ENCODE measurements at regions not wholly inside any gene's neighbourhood (a gene's known extent, or its start where the extent isn't known, plus 50 kb on each side); places are given as distances from the start of the nearest gene placed in this dataset.

GRCh38 chr22:48396785-48397530 lies 1430.7 kb downstream of the BRD1 start:
- H3K4me3 ChIP-seq (ENCODE audit: low read depth, low read length) = no peak overlapping the region

GRCh38 chr22:48396091-48396784 lies 1431.4 kb downstream of the BRD1 start:
- H3K4me3 ChIP-seq (ENCODE audit: low read depth, low read length) = no peak overlapping the region

- H3K4me3 ChIP-seq (ENCODE audit: low read depth, low read length) = no peak overlapping the region
Observed at GRCh38 chr22:48395201-48395600, 1432.5 kb downstream of the BRD1 start.

- H3K4me3 ChIP-seq (ENCODE audit: low read depth, low read length) = no peak overlapping the region
Observed at GRCh38 chr22:48394787-48395186, 1432.9 kb downstream of the BRD1 start.

- no peak overlapping the region for H3K4me3 ChIP-seq (ENCODE audit: low read depth, low read length)
Observed at GRCh38 chr22:48393885-48394284, 1433.8 kb downstream of the BRD1 start.

- H3K4me3 ChIP-seq (ENCODE audit: low read depth, low read length) = no peak overlapping the region
Observed at GRCh38 chr22:48393041-48393370, 1434.7 kb downstream of the BRD1 start.

- no peak overlapping the region for H3K4me3 ChIP-seq (ENCODE audit: low read depth, low read length)
Observed at GRCh38 chr22:48391820-48392219, 1435.9 kb downstream of the BRD1 start.

GRCh38 chr22:48391171-48391711 lies 1436.4 kb downstream of the BRD1 start:
- no peak overlapping the region for H3K4me3 ChIP-seq (ENCODE audit: low read depth, low read length)

GRCh38 chr22:48389916-48390315 lies 1437.8 kb downstream of the BRD1 start:
- H3K4me3 ChIP-seq (ENCODE audit: low read depth, low read length) = no peak overlapping the region

- H3K4me3 ChIP-seq (ENCODE audit: low read depth, low read length) = no peak overlapping the region
Observed at GRCh38 chr22:48382197-48382596, 1445.5 kb downstream of the BRD1 start.

- no peak overlapping the region for H3K4me3 ChIP-seq (ENCODE audit: low read depth, low read length)
Observed at GRCh38 chr22:48380016-48380665, 1447.5 kb downstream of the BRD1 start.

GRCh38 chr22:48379371-48379770 lies 1448.3 kb downstream of the BRD1 start:
- H3K4me3 ChIP-seq (ENCODE audit: low read depth, low read length) = no peak overlapping the region

GRCh38 chr22:48378673-48379072 lies 1449.0 kb downstream of the BRD1 start:
- H3K4me3 ChIP-seq (ENCODE audit: low read depth, low read length) = no peak overlapping the region

GRCh38 chr22:48376936-48377712 lies 1450.5 kb downstream of the BRD1 start:
- H3K4me3 ChIP-seq (ENCODE audit: low read depth, low read length) = no peak overlapping the region

- H3K4me3 ChIP-seq (ENCODE audit: low read depth, low read length) = no peak overlapping the region
Observed at GRCh38 chr22:48376428-48376827, 1451.2 kb downstream of the BRD1 start.

GRCh38 chr22:48373626-48374173 lies 1454.0 kb downstream of the BRD1 start:
- no peak overlapping the region for H3K4me3 ChIP-seq (ENCODE audit: low read depth, low read length)

GRCh38 chr22:48372390-48372789 lies 1455.3 kb downstream of the BRD1 start:
- H3K4me3 ChIP-seq (ENCODE audit: low read depth, low read length) = no peak overlapping the region

GRCh38 chr22:48371391-48371790 lies 1456.3 kb downstream of the BRD1 start:
- no peak overlapping the region for H3K4me3 ChIP-seq (ENCODE audit: low read depth, low read length)

- no peak overlapping the region for H3K4me3 ChIP-seq (ENCODE audit: low read depth, low read length)
Observed at GRCh38 chr22:48370508-48371325, 1457.0 kb downstream of the BRD1 start.
